ENCODE measurements at regions not wholly inside any gene's neighbourhood (a gene's known extent, or its start where the extent isn't known, plus 50 kb on each side); places are given as distances from the start of the nearest gene placed in this dataset.

- DNase-seq (ENCODE audit: low spot score) = no peak
These were observed 125.1 kb downstream of the ETS2 start for GRCh38 chr21:38930853-38931252.

DNA sequence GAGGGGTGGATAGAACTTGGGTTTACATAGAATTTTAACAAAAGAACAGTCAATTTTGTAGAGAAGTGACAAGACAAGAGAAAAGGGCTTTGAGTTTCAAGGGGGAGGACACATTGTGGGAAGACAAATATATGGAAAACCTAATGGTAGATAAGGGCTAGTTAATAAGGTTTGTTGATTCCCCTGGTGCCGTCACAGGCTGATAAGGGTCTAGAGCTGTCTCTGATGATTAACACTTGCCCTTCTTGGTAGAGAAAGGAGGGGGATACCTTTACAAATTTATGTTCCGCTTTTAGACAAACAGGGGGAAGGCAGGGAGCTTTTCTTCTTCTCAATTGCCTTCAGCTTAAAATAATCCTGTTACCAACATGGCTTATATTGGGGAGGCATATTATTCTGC is 124.3 kb downstream of the ETS2 start:
- no peak for DNase-seq (ENCODE audit: low spot score)

DNA sequence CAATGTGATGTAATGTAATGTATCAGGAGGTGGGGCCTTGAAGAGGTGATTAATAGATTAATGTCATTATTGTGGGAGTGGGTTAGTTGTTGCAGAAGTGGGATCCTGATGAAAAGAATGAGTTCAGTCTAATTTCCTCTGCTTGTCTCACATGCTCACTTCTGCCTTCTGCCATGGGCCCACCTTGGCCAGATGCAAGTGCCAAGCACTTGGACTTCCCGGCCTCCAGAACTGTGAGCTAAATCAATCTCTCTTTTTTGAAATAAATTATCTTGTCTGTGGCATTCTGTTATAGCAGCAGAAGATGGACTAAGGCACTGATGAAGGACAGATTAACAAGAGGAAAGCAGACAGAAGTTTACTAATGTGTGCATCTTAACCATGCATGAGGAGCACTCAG is 123.9 kb downstream of the ETS2 start:
- DNase-seq (ENCODE audit: low spot score) = no peak

DNA sequence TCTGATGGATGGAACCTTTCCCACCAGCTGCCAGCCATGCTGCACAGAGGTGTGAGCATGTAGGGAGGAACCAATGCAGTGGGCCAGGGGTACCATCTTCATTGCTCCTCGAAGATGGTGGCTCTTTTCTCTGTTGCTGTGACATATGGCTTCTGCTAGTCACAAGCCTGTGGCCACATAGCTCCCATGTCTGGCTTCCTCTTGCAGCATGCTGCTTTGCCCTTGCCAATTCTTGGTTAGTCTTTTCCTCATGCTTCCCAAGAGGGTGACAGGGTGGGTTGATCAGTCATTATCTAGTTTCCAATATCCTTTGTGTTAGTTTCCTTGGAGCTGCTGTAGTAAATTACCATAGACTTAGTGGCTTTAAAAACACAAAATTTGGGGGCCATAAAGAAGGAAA is 123.4 kb downstream of the ETS2 start:
- DNase-seq (ENCODE audit: low spot score) = no peak

- no peak for DNase-seq (ENCODE audit: low spot score)
These were observed 122.0 kb downstream of the ETS2 start for GRCh38 chr21:38927776-38928175.

GRCh38 chr21:38925923-38926322 is 120.2 kb downstream of the ETS2 start:
- no peak for DNase-seq (ENCODE audit: low spot score)

- DNase-seq (ENCODE audit: low spot score) = no peak
These were observed 119.7 kb downstream of the ETS2 start for GRCh38 chr21:38925478-38925877.

DNA sequence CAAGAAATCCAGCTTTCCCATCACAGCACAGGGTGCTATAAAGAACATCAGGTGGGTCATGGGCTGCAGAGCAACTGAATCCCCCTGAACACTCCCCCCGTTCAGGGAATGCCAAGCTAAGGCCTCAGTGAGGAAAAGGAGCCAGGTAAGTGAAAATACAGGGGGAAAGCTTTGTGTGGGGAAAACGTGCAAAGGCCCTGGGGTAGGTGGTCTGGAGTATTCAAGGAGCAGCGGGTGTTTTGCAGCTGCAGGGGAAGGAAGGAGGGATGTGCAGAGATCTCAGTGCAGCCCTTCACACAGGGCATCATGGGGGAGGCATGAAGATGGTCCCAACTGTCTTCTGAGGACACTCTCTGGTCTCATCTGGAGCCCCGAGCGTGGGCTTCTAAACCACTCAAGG is 119.2 kb downstream of the ETS2 start:
- no peak for DNase-seq (ENCODE audit: low spot score)

DNA sequence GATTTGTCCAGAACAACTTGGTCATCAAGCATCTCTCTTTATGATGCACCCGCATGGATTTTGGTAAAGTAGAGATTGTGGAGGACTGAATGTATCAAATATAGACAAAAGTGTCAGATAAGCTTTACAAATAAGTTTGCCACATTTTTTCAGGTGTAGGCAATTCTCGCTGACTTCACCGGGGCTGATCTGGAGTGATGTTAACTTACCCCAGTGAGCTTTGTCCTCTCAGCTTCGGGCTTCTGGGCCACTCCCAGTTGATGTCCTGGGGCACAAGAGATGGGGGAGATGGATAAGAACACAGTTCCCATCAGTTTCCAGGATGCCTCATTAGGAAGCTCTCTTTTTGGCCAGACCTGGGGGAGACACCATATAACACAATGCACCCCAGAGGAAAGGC is 117.7 kb downstream of the ETS2 start:
- no peak for DNase-seq (ENCODE audit: low spot score)

GRCh38 chr21:38922474-38923235 is 116.9 kb downstream of the ETS2 start:
- DNase-seq (ENCODE audit: low spot score) = no peak

DNA sequence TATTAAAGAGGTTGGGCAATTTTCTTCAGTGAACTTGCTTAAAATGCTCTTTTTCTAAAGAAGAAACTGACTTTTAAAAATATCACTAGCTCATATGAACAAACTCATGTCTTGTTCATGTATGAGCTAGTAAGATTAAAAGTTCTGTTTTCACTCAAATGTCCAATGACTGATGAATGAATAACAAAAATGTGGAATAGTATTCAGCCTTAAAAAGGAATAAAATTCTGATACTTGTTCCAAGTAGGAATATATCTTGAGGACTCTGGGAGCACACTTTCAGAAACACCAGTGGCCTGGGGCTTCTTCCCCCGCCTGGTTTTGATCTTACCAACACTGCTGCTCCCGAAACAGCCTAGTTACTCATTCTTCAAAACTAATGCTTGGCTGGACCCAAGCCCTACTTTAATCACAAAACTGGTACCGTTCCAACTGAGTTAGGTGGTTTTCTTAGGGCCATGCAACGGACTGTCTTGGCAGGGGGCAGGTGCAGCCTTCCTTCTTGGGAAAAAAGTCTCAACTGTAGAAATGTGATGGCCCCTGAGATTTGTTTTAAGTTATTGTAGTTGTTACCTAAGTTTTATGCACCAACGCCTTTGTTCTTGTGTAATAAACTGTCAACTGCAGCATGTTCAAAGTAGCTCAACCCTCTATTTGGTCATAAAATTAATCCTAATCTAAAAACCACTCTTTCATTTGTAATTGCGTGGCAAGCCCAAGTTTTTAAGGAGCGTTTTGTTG is 116.0 kb downstream of the ETS2 start:
- no peak for DNase-seq (ENCODE audit: low spot score)

DNA sequence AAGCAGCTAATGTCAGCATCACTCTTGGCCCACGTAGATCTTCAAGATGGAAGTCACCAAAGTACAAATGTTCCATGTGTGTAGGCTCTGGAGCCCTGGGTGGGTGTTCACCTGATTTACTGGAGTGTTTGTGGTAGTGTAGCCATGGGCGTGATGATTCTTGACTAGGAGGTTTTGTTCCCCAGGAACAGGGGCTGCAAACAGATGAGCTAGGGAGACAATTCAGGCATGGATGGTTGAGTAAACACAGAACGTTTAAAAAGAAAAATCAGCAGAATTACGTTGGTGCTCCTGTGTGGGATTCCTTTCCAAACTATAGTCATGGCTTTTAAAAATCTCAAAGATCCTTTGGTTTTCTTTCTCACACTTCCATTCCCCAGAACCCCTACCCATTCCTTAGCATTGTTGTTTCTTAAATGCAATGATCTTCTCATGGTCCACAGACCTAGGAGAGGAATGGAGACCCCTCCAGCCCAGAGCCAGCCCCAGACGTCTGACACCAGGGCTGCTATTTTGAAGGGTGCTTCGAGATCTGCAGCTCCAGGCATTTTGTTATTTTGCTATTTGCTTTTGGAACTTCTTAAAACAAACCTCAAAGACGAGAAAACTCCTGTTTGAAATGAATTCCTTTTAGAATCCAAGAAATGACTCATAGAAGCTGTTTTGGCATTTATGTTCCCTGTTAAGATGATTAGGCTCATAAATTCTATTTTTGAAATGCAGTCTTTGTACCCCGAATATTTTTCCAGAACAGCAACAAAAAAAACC is 115.1 kb downstream of the ETS2 start:
- no peak for DNase-seq (ENCODE audit: low spot score)

- DNase-seq (ENCODE audit: low spot score) = no peak
These were observed 113.0 kb downstream of the ETS2 start for GRCh38 chr21:38918607-38919346.

DNA sequence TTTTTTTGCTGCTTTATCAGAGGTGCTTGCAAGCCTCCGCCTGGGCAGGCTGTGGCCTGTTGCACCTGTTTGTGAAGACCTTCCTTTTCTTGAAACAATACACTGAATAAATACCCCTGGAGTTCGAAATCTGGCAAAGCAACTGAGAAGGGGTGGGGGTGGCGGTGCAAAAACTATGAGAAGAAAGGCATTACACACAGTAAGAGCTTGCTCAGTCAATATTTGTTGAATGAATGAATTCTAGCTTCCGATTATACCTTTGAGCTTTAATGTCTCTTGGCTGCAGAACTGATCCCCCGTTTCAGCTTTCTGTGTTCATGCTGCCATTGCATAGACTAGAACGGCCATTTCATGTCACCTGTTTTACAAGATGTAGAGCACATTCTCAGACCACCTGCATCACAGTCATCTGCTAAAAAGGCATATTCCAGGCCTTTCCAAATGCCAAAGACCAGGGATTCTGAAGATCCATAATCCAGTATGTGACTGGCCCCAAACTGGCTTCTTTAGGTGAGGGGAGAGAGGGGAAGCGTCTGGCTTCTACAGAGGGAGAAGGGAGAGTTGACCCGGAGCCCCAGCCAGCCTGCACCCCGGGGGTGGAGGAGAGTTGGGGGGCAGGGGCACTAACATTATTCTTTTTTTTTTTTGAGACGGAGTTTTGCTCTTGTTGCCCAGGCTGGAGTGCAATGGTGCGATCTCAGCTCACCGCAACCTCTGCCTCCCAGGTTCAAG is 111.5 kb downstream of the ETS2 start:
- DNase-seq (ENCODE audit: low spot score) = no peak

DNA sequence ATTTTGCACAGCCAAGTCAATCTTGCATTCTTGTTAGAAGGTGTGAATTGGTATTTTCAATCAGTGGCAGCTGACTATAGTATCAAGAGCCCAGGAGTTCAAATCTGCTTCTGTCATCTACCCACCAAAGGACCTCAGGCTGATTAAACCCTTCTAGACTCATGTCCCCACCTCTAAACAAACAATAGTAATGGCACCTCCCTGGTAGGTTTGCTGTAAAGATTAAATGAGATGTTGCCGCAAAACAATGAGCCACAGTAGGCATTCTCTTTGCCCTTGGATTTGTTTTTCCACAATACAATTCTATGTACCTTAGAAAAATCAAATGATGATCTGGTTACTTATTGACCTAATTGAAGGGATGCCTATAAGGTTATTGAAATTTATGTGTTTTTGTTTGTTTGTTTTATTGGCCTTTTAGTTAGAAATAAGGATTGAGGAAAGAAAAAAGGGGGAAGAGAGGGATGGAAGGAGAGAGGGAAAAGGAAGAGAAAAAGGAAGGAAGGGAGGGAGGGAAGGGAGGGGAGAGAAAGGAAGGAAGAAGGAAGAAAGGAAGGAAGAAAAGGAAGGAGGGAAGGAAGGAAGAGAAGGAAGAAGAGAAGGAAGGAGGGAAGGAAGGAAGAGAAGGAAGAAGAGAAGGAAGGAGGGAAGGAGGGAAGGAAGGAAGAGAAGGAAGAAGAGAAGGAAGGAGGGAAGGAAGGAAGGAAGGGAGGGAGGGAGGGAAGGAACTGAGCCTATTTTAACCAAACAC is 110.7 kb downstream of the ETS2 start:
- no peak for DNase-seq (ENCODE audit: low spot score)

DNA sequence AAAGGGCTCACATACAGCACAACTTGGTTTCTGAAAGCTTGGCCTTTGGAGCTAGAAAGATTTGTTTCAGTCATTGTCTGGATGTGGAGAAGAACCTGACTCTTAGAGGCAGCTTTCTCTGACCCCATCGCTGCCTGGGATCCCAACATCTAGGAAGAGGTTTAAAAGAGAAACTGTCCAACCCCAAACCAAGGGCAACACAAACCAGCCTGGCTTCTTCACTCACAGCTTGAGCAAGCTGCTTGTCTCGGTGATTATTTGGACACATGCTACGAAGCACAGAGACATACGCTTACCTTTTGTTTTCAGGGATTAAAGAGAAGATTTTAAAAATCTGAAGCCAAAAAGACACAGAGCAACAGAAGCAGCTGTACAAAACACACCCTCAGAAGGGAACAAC is 109.8 kb downstream of the ETS2 start:
- no peak for DNase-seq (ENCODE audit: low spot score)

DNA sequence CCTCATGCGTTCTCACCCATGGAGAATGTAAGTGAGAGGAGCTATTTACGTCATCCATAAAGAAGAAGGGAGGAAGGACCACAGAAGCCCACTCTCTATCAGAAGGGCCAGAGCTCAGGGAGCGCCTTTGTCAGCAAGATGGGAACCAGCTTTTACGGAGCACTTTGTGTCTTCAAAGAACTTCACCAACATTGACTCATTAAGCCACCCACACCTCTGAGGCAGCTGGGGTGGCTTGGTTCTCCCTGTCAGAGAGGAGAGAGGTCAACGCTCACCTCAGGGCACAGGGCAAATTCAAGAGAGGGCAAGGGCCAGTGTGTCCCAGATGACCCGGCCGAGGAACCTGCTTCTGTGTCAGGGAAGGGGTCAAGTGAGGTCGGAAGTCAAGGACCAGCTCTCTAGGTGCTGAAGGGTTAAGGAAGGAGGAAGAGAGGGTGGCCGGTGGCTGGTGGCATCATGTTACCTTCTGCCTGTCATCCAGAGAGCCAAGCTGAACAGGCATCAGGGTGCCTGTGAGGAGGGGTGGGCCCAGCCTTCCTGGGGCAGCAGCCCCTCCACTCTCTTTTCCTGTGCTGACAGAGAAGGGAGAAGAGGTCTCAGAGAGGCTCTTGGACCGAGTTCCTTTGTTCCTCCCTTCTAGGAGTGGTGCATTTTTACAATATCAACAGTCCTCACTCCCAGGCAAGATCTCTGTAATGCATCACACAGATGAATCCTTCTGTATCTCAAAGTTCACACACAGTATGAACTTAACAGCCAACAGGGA is 109.0 kb downstream of the ETS2 start:
- DNase-seq (ENCODE audit: low spot score) = no peak

DNA sequence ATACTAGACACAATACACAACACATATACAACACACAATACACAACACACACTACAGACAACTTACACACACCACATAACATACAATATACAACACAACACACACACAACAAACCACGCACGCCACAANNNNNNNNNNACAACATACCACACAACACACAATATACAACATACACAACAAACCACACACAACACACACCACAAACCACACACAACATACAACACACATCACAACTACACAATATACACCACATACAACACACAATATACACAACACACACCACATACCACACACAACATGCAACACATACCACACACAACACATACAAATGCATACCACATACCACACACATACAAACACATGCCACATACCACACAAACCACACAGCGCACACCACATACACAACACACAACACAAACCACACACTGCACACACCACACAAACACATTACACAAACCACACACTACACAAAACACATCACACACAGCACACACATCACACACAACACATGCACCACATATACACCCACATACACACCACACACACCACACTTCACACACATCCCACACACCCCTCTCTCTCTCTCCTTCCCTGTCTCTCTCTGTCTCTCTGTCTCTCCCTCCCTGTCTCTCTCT is 108.3 kb downstream of the ETS2 start:
- DNase-seq (ENCODE audit: low spot score) = no peak

GRCh38 chr21:38913120-38913892 is 107.6 kb downstream of the ETS2 start:
- DNase-seq (ENCODE audit: low spot score) = no peak

Data from hematopoietic multipotent progenitor cell treated with erythropoietin and hydrocortisone succinate and interleukin-3 and kit ligand, for 17 days (in vitro differentiated cells).